HepG2 (cell line): ENCODE measurements at regions not wholly inside any gene's neighbourhood (a gene's known extent, or its start where the extent isn't known, plus 50 kb on each side); places are given as distances from the start of the nearest gene placed in this dataset.

Experiments
- ASH2L ChIP-seq: fragments of 300-600, 200-600 bp; sonication (generic); IDR thresholded peaks from 2 replicates; pipeline ENCODE4 v1.7.0; 2017; ENCODE audit warnings: low read depth, mild to moderate bottlenecking, moderate library complexity, mixed read lengths, low read length; ENCODE audit not compliant: insufficient read length
- ATAD3A ChIP-seq: sonication (generic); formaldehyde crosslinking; IDR thresholded peaks from 2 replicates; pipeline ENCODE4 v1.4.0; 2020; ENCODE audit warnings: missing genetic modification reagents
- ATF3 ChIP-seq: sonication (generic); formaldehyde crosslinking; IDR thresholded peaks from 2 replicates; pipeline ENCODE4 v1.4.0; 2020; ENCODE audit warnings: missing genetic modification reagents
- CCDC6 ChIP-seq: sonication (generic); formaldehyde crosslinking; IDR thresholded peaks from 2 replicates; pipeline ENCODE4 v1.8.1; 2022; ENCODE audit warnings: mild to moderate bottlenecking, missing genetic modification reagents, moderate library complexity
- CREB1 ChIP-seq, 2 experiments: fragments of 450-650 bp in 1 of 2; IDR thresholded peaks; 2 replicates each; pipeline ENCODE4 v1.6.1; 2016 to 2017; ENCODE audit warnings: control low read depth in 1 of 2, mild to moderate bottlenecking in 1 of 2, missing compliant biosample characterization in 1 of 2, missing genetic modification characterization in 1 of 2
- CTCF ChIP-seq: sonication (generic); formaldehyde crosslinking; IDR thresholded peaks from 2 replicates; pipeline ENCODE4 v1.5.0; 2020; ENCODE audit warnings: mild to moderate bottlenecking, missing genetic modification reagents, moderate library complexity
- EP300 ChIP-seq, 3 experiments: sonication (generic) in 1 of 3; formaldehyde crosslinking in 1 of 3; IDR thresholded peaks; 2 replicates each; pipeline versions ENCODE4 v1.5.1 to v1.6.1; 2011 to 2020; ENCODE audit warnings: low read depth in 2 of 3, low read length in 2 of 3, borderline replicate concordance in 1 of 3, improper control_type of control experiment in 1 of 3, mild to moderate bottlenecking in 1 of 3, missing genetic modification reagents in 1 of 3, moderate library complexity in 1 of 3
- KLF12 ChIP-seq: sonication (generic); formaldehyde crosslinking; IDR thresholded peaks from 2 replicates; pipeline ENCODE4 v1.4.0; 2020; ENCODE audit warnings: missing genetic modification reagents, borderline replicate concordance
- MXD1 ChIP-seq: sonication (generic); formaldehyde crosslinking; IDR thresholded peaks from 2 replicates; pipeline ENCODE4 v1.4.0; 2020; ENCODE audit warnings: mild to moderate bottlenecking, missing genetic modification reagents
- POLR2AphosphoS2 ChIP-seq: IDR thresholded peaks from 2 replicates; pipeline ENCODE4 v1.6.1; 2011; ENCODE audit warnings: low read depth, low read length, improper control_type of control experiment
- TCF7L2 ChIP-seq: IDR thresholded peaks from 2 replicates; pipeline ENCODE4 v1.6.1; 2011; ENCODE audit warnings: mild to moderate bottlenecking, low read depth, low read length, moderate library complexity
- ZBTB4 ChIP-seq: sonication (generic); formaldehyde crosslinking; IDR thresholded peaks from 2 replicates; pipeline ENCODE4 v1.4.0; 2020; ENCODE audit warnings: missing genetic modification reagents, mild to moderate bottlenecking, borderline replicate concordance
- ZC3H4 ChIP-seq: sonication (generic); formaldehyde crosslinking; IDR thresholded peaks from 2 replicates; pipeline ENCODE4 v1.4.0; 2020; ENCODE audit warnings: missing genetic modification reagents, borderline replicate concordance
- ZFX ChIP-seq: sonication (generic); formaldehyde crosslinking; IDR thresholded peaks from 2 replicates; pipeline ENCODE4 v1.4.0; 2020; ENCODE audit warnings: mild to moderate bottlenecking, low read depth, missing genetic modification reagents, moderate library complexity

- TF ChIP-seq ASH2L (no peak), ATF3 (CRISPR knock-in tag) (no peak), MXD1 (CRISPR knock-in tag) (no peak), CREB1 (IDR thresholded peaks at IDR 0.05) (no peak), CREB1 (CRISPR knock-in tag; IDR thresholded peaks at IDR 0.05) (no peak), CTCF (CRISPR knock-in tag) (no peak), CCDC6 (CRISPR knock-in tag) (no peak), POLR2AphosphoS2 (no peak), EP300 (IDR thresholded peaks at IDR 0.05; ENCODE audit: low read depth in 2 of 2, low read length in 2 of 2) (no peak), EP300 (CRISPR knock-in tag; IDR thresholded peaks at IDR 0.05; ENCODE audit: borderline replicate concordance) (no peak), ZBTB4 (no peak), TCF7L2 (no peak), ATAD3A (CRISPR knock-in tag) (no peak), KLF12 (no peak), ZC3H4 (CRISPR knock-in tag) (no peak), ZFX (CRISPR knock-in tag) (no peak)
Observed at GRCh38 chr9:106284296-106284695, 578.7 kb upstream of the ZNF462 start.
